CD14-positive monocyte (primary cell): ENCODE measurements at regions not wholly inside any gene's neighbourhood (a gene's known extent, or its start where the extent isn't known, plus 50 kb on each side); places are given as distances from the start of the nearest gene placed in this dataset.

Experiments used
- DNase-seq, 3 donors: peaks; one replicate each; pipeline ENCODE4 v3.0.0-alpha.2; 2011 to 2022
- H2AFZ ChIP-seq: 2 replicates; pipeline ENCODE4 v1.6.0; 2012; ENCODE audit warnings: mild to moderate bottlenecking, low read depth, low read length, inconsistent platforms; ENCODE audit not compliant: insufficient read depth, poor library complexity, severe bottlenecking
- H3K27ac ChIP-seq, 2 donors: 1 replicate in 1 of 2; 2 replicates in 1 of 2; pipeline ENCODE4 v1.5.1; 2012 to 2013; ENCODE audit warnings: low read length in 2 of 2, control low read depth in 1 of 2, inconsistent platforms in 1 of 2, low read depth in 1 of 2, mild to moderate bottlenecking in 1 of 2
- H3K27me3 ChIP-seq, 2 donors: one replicate each; pipeline versions ENCODE4 v1.6.0 to v1.6.1; 2011 to 2013; ENCODE audit warnings: low read length in 2 of 2; ENCODE audit not compliant: control insufficient read depth in 2 of 2, insufficient read depth in 2 of 2
- H3K36me3 ChIP-seq, 2 donors: replicated peaks in 1 of 2; 1 replicate in 1 of 2; 2 replicates in 1 of 2; pipeline versions ENCODE4 v1.5.1 to v1.6.1; 2012 to 2013; ENCODE audit warnings: low read length in 2 of 2, control low read depth in 1 of 2, inconsistent platforms in 1 of 2, mild to moderate bottlenecking in 1 of 2; ENCODE audit not compliant: insufficient read depth in 2 of 2, control insufficient read depth in 1 of 2
- H3K4me1 ChIP-seq, 2 donors: 1 replicate in 1 of 2; 2 replicates in 1 of 2; pipeline versions ENCODE4 v1.5.1 to v1.6.1; 2012 to 2013; ENCODE audit warnings: low read length in 2 of 2, control low read depth in 1 of 2, inconsistent platforms in 1 of 2, mild to moderate bottlenecking in 1 of 2, moderate library complexity in 1 of 2; ENCODE audit not compliant: insufficient read depth in 2 of 2, control insufficient read depth in 1 of 2
- H3K4me2 ChIP-seq: replicated peaks from 2 replicates; pipeline ENCODE3; 2012; ENCODE audit warnings: low read length, moderate library complexity, mild to moderate bottlenecking; ENCODE audit not compliant: poor library complexity, severe bottlenecking; ENCODE audit errors: extremely low read depth
- H3K4me3 ChIP-seq, 3 experiments: fragments of 200-600 bp in 1 of 3; sonication (generic) in 1 of 3; replicated peaks in 1 of 3; 1 replicate in 2 of 3; 2 replicates in 1 of 3; pipeline ENCODE4 v1.5.1; 2011 to 2013; ENCODE audit warnings: low read length in 3 of 3, mild to moderate bottlenecking in 3 of 3, control low read depth in 2 of 3, low read depth in 2 of 3, inconsistent platforms in 1 of 3, moderate library complexity in 1 of 3
- H3K79me2 ChIP-seq: 2 replicates; pipeline ENCODE4 v1.6.0; 2012; ENCODE audit warnings: mild to moderate bottlenecking, control low read depth, inconsistent platforms, low read length, moderate library complexity; ENCODE audit not compliant: insufficient read depth
- H3K9ac ChIP-seq: 2 replicates; pipeline ENCODE4 v1.6.0; 2017; ENCODE audit warnings: low read length, mild to moderate bottlenecking; ENCODE audit not compliant: insufficient read depth, poor library complexity, severe bottlenecking
- H3K9me3 ChIP-seq, 2 donors: replicated peaks in 1 of 2; 1 replicate in 1 of 2; 2 replicates in 1 of 2; pipeline versions ENCODE4 v1.5.1 to v1.6.1; 2012 to 2013; ENCODE audit warnings: low read length in 2 of 2, control low read depth in 1 of 2; ENCODE audit not compliant: control insufficient read depth in 1 of 2, insufficient read depth in 1 of 2
- H4K20me1 ChIP-seq: 2 replicates; pipeline ENCODE4 v1.6.0; 2012; ENCODE audit warnings: mild to moderate bottlenecking, low read length, control low read depth, moderate library complexity; ENCODE audit not compliant: insufficient read depth
- H3K27ac Mint-ChIP-seq, 7 donors: one replicate each; pipeline ENCODE4 v1.8.0; 2020; ENCODE audit warnings: mild to moderate bottlenecking in 7 of 7, mixed read lengths in 7 of 7, moderate library complexity in 6 of 7, inconsistent platforms in 2 of 7
- H3K27me3 Mint-ChIP-seq, 3 donors: one replicate each; pipeline ENCODE4 v1.8.0; 2021 to 2022; ENCODE audit warnings: low read depth in 3 of 3, mild to moderate bottlenecking in 3 of 3, mixed read lengths in 3 of 3, moderate library complexity in 3 of 3, inconsistent platforms in 1 of 3
- H3K36me3 Mint-ChIP-seq, 2 donors: one replicate each; pipeline ENCODE4 v1.8.0; 2020; ENCODE audit warnings: mixed read lengths in 2 of 2, inconsistent platforms in 1 of 2, mild to moderate bottlenecking in 1 of 2
- H3K4me1 Mint-ChIP-seq: one replicate; pipeline ENCODE4 v1.8.0; 2020; ENCODE audit warnings: mild to moderate bottlenecking, mixed read lengths
- H3K4me3 Mint-ChIP-seq, 2 donors: one replicate each; pipeline ENCODE4 v1.8.0; 2020; ENCODE audit warnings: mild to moderate bottlenecking in 2 of 2, mixed read lengths in 2 of 2, moderate library complexity in 1 of 2
- H3K9me3 Mint-ChIP-seq, 7 donors: one replicate each; pipeline ENCODE4 v1.8.0; 2020 to 2022; ENCODE audit warnings: mixed read lengths in 7 of 7, mild to moderate bottlenecking in 6 of 7, moderate library complexity in 6 of 7, inconsistent platforms in 2 of 7
- CTCF ChIP-seq: fragments of 200-600 bp; IDR thresholded peaks from one replicate; pipeline ENCODE4 v1.8.0; 2022; ENCODE audit warnings: antibody characterized with exemption, mild to moderate bottlenecking
- WGBS: methylation state at CpG from one replicate; pipeline ENCODE4 v1.1.5; 2013; ENCODE audit warnings: missing lambda C conversion rate; ENCODE audit not compliant: insufficient coverage; 5-methylcytosine and 5-hydroxymethylcytosine counted together
- intact Hi-C, 2 donors: fragments of 100-400 bp; cut with micrococcal nuclease; formaldehyde crosslinking; loops; one replicate each; pipeline versions ENCODE4 v1.15.0 to v1.15.1; 2023

- Histone ChIP-seq H3K27ac (no peak overlapping the region), H3K27me3 (no peaks in the 10 kb centered on the region), H3K9ac (no peak overlapping the region), H3K4me1 (no peaks in the 10 kb centered on the region), H4K20me1 (no peaks in the 10 kb centered on the region), H3K79me2 (no peaks in the 10 kb centered on the region), H3K4me3 (no peak overlapping the region), H3K9me3 (no peaks in the 10 kb centered on the region), H3K4me2 (no peak overlapping the region), H3K36me3 (no peaks in the 10 kb centered on the region), H2AFZ (no peak overlapping the region)
- intact Hi-C loops = no loop called here
- Mint-ChIP-seq H3K9me3 (peaks cover 0 to 5% (median 0%) of the 10 kb centered on the region in 7 donors), H3K27me3 (peaks cover 0 to 1% (median 0%) of the 10 kb centered on the region in 3 donors), H3K36me3 (no peaks in the 10 kb centered on the region), H3K4me1 (no peaks in the 10 kb centered on the region), H3K4me3 (no peak overlapping the region), H3K27ac (no peak overlapping the region)
- DNase-seq = no peak
- no peak for TF ChIP-seq CTCF
- WGBS = 83% methylated on average over 1 of the region's 2 CpGs
Measured at GRCh38 chr10:9965341-9965740, 1052.3 kb upstream of the CELF2 start.

DNA sequence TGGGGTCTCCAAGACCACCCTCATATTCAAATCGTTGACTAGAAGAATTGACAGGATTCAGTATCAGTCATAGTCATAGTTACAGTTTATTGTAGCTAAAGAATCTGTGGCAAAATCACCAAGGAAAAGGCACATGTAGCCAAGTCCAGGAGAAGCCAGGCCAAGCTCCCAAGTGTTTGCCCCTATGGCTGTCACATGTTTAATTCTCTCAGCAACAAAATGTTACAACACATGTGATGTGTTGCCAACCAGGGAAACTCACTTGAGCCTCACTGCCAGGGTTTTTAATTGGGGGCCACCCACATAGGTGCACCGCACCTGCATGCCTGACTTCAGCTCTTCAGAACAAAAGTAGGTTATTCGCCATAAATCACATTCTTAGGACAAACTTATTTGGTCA is 1030.9 kb upstream of the CELF2 start:
- Histone ChIP-seq H3K27ac (no peak overlapping the region), H3K4me2 (no peak overlapping the region), H3K9ac (no peak overlapping the region), H3K4me3 (no peak overlapping the region), H4K20me1 (no peaks in the 10 kb centered on the region), H3K79me2 (no peaks in the 10 kb centered on the region), H3K27me3 (no peaks in the 10 kb centered on the region), H3K4me1 (no peaks in the 10 kb centered on the region), H2AFZ (no peak overlapping the region), H3K9me3 (peaks cover 0 to 10% of the 10 kb centered on the region in 2 donors), H3K36me3 (no peaks in the 10 kb centered on the region)
- DNase-seq = no peak
- Mint-ChIP-seq H3K36me3 (no peaks in the 10 kb centered on the region), H3K27me3 (no peaks in the 10 kb centered on the region), H3K4me1 (no peaks in the 10 kb centered on the region), H3K4me3 (no peak overlapping the region), H3K9me3 (peaks cover 0 to 14% (median 6%) of the 10 kb centered on the region in 7 donors), H3K27ac (no peak overlapping the region)
- intact Hi-C loops = no loop called here
- TF ChIP-seq CTCF = no peak
- 90% methylated on average over 2 of the region's 3 CpGs for WGBS
